ENCODE measurements at regions not wholly inside any gene's neighbourhood (a gene's known extent, or its start where the extent isn't known, plus 50 kb on each side); places are given as distances from the start of the nearest gene placed in this dataset.

GRCh38 chr1:34330061-34330460, 153.4 kb downstream of the C1orf94 start:
- DNase-seq (ENCODE audit: low spot score): no peak

GRCh38 chr1:34331020-34331926, 154.6 kb downstream of the C1orf94 start:
- DNase-seq (ENCODE audit: low spot score): no peak

GRCh38 chr1:34332996-34333395, 156.3 kb downstream of the C1orf94 start:
- DNase-seq (ENCODE audit: low spot score): no peak

- DNase-seq (ENCODE audit: low spot score): no peak
These were observed 162.2 kb downstream of the C1orf94 start for GRCh38 chr1:34338871-34339270.

- no peak for DNase-seq (ENCODE audit: low spot score)
These were observed 165.2 kb downstream of the C1orf94 start for GRCh38 chr1:34341896-34342295.

- DNase-seq (ENCODE audit: low spot score): no peak
These were observed 165.6 kb downstream of the C1orf94 start for GRCh38 chr1:34342334-34342733.

- no peak for DNase-seq (ENCODE audit: low spot score)
These were observed 169.4 kb downstream of the C1orf94 start for GRCh38 chr1:34346128-34346527.

GRCh38 chr1:34353409-34353808, 176.7 kb downstream of the C1orf94 start:
- no peak for DNase-seq (ENCODE audit: low spot score)

GRCh38 chr1:34354367-34354766, 177.7 kb downstream of the C1orf94 start:
- DNase-seq (ENCODE audit: low spot score): no peak

GRCh38 chr1:34356853-34357252, 180.1 kb downstream of the C1orf94 start:
- no peak for DNase-seq (ENCODE audit: low spot score)

GRCh38 chr1:34358636-34359035, 181.9 kb downstream of the C1orf94 start:
- DNase-seq (ENCODE audit: low spot score): no peak

- DNase-seq (ENCODE audit: low spot score): no peak
These were observed 182.7 kb downstream of the C1orf94 start for GRCh38 chr1:34359411-34359810.

GRCh38 chr1:34360574-34360973, 183.9 kb downstream of the C1orf94 start:
- no peak for DNase-seq (ENCODE audit: low spot score)

- DNase-seq (ENCODE audit: low spot score): no peak
These were observed 184.4 kb downstream of the C1orf94 start for GRCh38 chr1:34361121-34361520.

- no peak for DNase-seq (ENCODE audit: low spot score)
These were observed 185.2 kb downstream of the C1orf94 start for GRCh38 chr1:34361781-34362357.

GRCh38 chr1:34362949-34363348, 186.2 kb downstream of the C1orf94 start:
- no peak for DNase-seq (ENCODE audit: low spot score)

GRCh38 chr1:34363447-34363846, 186.7 kb downstream of the C1orf94 start:
- DNase-seq (ENCODE audit: low spot score): no peak

- DNase-seq (ENCODE audit: low spot score): no peak
These were observed 187.2 kb downstream of the C1orf94 start for GRCh38 chr1:34363915-34364314.

- no peak for DNase-seq (ENCODE audit: low spot score)
These were observed 187.7 kb downstream of the C1orf94 start for GRCh38 chr1:34364376-34364775.

GRCh38 chr1:34365295-34365694, 188.6 kb downstream of the C1orf94 start:
- no peak for DNase-seq (ENCODE audit: low spot score)

- no peak for DNase-seq (ENCODE audit: low spot score)
These were observed 190.3 kb downstream of the C1orf94 start for GRCh38 chr1:34366875-34367624.

- DNase-seq (ENCODE audit: low spot score): no peak
These were observed 191.2 kb downstream of the C1orf94 start for GRCh38 chr1:34367954-34368353.
